GM21528 (cell line): ENCODE measurements at regions not wholly inside any gene's neighbourhood (a gene's known extent, or its start where the extent isn't known, plus 50 kb on each side); places are given as distances from the start of the nearest gene placed in this dataset.
"Not testable (repeated sequence)": the region's sequence is repeated elsewhere in the genome, so short reads cannot be mapped to it uniquely, and the experiment has no call there.

Experiments used
- ATAC-seq: cut with Tn5 transposase; IDR thresholded peaks from one replicate; pipeline ENCODE4 v1.9.1; 2021; ENCODE audit warnings: mild to moderate bottlenecking, moderate library complexity; ENCODE audit not compliant: unreplicated experiment, low FRiP score

- ATAC-seq, result peak; percentile 86
Observed at GRCh38 chr5:114957384-114957783, 212.3 kb downstream of the TRIM36 start.

- ATAC-seq, result no peak
Observed at GRCh38 chr5:114953565-114953964, 216.1 kb downstream of the TRIM36 start.

GRCh38 chr5:114952876-114953275 is 216.8 kb downstream of the TRIM36 start:
- no peak for ATAC-seq

GRCh38 chr5:114949756-114950155 is 220.0 kb downstream of the TRIM36 start:
- no peak for ATAC-seq

- no peak for ATAC-seq
Observed at GRCh38 chr5:114948986-114949621, 220.6 kb downstream of the TRIM36 start.

- ATAC-seq, result no peak
Observed at GRCh38 chr5:114948363-114948762, 221.3 kb downstream of the TRIM36 start.

GRCh38 chr5:114940709-114941108 is 229.0 kb downstream of the TRIM36 start:
- ATAC-seq, result no peak

GRCh38 chr5:114935490-114935889 is 234.2 kb downstream of the TRIM36 start:
- no peak for ATAC-seq

- no peak for ATAC-seq
Observed at GRCh38 chr5:114928644-114929462, 240.9 kb downstream of the TRIM36 start.

- ATAC-seq, result no peak
Observed at GRCh38 chr5:114924769-114925168, 244.9 kb downstream of the TRIM36 start.

GRCh38 chr5:114912189-114912920 is 257.4 kb downstream of the TRIM36 start:
- ATAC-seq, result no peak

- no peak for ATAC-seq
Observed at GRCh38 chr5:114910727-114911126, 259.0 kb downstream of the TRIM36 start.

- ATAC-seq, result no peak
Observed at GRCh38 chr5:114909424-114909823, 260.3 kb downstream of the TRIM36 start.

- ATAC-seq, result no peak
Observed at GRCh38 chr5:114903767-114904166, 265.9 kb downstream of the TRIM36 start.

- no peak for ATAC-seq
Observed at GRCh38 chr5:114898602-114899001, 271.1 kb downstream of the TRIM36 start.

GRCh38 chr5:114883675-114884074 is 286.0 kb downstream of the TRIM36 start:
- ATAC-seq, result no peak

GRCh38 chr5:114859438-114859735 is 310.3 kb downstream of the TRIM36 start:
- ATAC-seq, result no peak

GRCh38 chr5:114858665-114859437 is 310.9 kb downstream of the TRIM36 start:
- no peak for ATAC-seq

GRCh38 chr5:114857941-114858551 is 311.7 kb downstream of the TRIM36 start:
- no peak for ATAC-seq

- ATAC-seq, result not testable (repeated sequence)
Observed at GRCh38 chr5:114844711-114845110, 325.0 kb downstream of the TRIM36 start.
